ENCODE measurements at regions not wholly inside any gene's neighbourhood (a gene's known extent, or its start where the extent isn't known, plus 50 kb on each side); places are given as distances from the start of the nearest gene placed in this dataset.

GRCh38 chr9:87067426-87067825 lies 120.1 kb upstream of the GAS1 start:
- POLR2A ChIA-PET, result no interaction called here
- Histone ChIP-seq H3K9me3 (ENCODE audit: control insufficient read depth, insufficient read depth, low read length) (no peaks in the 10 kb centered on the region), H3K4me3 (ENCODE audit: low read depth, low read length) (no peak overlapping the region), H3K27ac (ENCODE audit: low read depth, low read length) (no peak overlapping the region), H3K27me3 (ENCODE audit: control insufficient read depth, insufficient read depth, low read length) (no peaks in the 10 kb centered on the region)
- DNase-seq (ENCODE audit: low read depth, low spot score), result no peak
- CTCF ChIA-PET, result no interaction called here
- TF ChIP-seq, protein P1, sequence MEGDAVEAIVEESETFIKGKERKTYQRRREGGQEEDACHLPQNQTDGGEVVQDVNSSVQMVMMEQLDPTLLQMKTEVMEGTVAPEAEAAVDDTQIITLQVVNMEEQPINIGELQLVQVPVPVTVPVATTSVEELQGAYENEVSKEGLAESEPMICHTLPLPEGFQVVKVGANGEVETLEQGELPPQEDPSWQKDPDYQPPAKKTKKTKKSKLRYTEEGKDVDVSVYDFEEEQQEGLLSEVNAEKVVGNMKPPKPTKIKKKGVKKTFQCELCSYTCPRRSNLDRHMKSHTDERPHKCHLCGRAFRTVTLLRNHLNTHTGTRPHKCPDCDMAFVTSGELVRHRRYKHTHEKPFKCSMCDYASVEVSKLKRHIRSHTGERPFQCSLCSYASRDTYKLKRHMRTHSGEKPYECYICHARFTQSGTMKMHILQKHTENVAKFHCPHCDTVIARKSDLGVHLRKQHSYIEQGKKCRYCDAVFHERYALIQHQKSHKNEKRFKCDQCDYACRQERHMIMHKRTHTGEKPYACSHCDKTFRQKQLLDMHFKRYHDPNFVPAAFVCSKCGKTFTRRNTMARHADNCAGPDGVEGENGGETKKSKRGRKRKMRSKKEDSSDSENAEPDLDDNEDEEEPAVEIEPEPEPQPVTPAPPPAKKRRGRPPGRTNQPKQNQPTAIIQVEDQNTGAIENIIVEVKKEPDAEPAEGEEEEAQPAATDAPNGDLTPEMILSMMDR (IDR thresholded peaks at IDR 0.05; ENCODE audit: low read depth, low read length), result no peak

GRCh38 chr9:87068177-87068840 lies 121.0 kb upstream of the GAS1 start:
- POLR2A ChIA-PET, result no interaction called here
- DNase-seq (ENCODE audit: low read depth, low spot score), result no peak
- Histone ChIP-seq H3K4me3 (ENCODE audit: low read depth, low read length) (no peak overlapping the region), H3K27me3 (ENCODE audit: control insufficient read depth, insufficient read depth, low read length) (no peaks in the 10 kb centered on the region), H3K27ac (ENCODE audit: low read depth, low read length) (no peak overlapping the region), H3K9me3 (ENCODE audit: control insufficient read depth, insufficient read depth, low read length) (no peaks in the 10 kb centered on the region; the same call in 1 of the 2 replicates)
- TF ChIP-seq, protein P1 (IDR thresholded peaks at IDR 0.05; ENCODE audit: low read depth, low read length), result no peak
- CTCF ChIA-PET, result no interaction called here

DNA sequence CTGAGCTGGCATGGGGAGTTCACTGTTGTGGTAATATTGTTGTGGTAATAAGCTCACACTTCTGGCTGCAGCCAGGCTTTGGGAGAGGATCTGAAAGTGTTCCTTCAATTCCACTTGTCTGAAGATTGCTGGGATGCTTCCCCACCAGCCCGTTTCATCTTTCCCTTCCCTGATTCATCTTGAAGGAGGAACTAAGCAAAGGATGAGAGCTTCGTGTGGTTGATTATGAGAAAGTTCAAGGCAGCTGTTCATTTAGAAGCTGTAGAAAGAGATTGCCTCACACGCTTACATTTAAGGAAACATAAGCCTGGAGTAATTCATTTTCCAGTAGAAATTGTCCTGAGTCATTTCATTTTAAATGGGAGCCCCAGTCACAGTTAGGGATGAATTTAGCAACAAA lies 122.4 kb upstream of the GAS1 start:
- ChIA-PET CTCF (no interaction called here), POLR2A (no interaction called here)
- no peak overlapping the region for H3K27ac ChIP-seq (ENCODE audit: low read depth, low read length)
- no peaks in the 10 kb centered on the region; the same call in 1 of the 2 replicates for H3K9me3 ChIP-seq (ENCODE audit: control insufficient read depth, insufficient read depth, low read length)
- H3K27me3 ChIP-seq (ENCODE audit: control insufficient read depth, insufficient read depth, low read length), result no peaks in the 10 kb centered on the region
- DNase-seq (ENCODE audit: low read depth, low spot score), result no peak
- H3K4me3 ChIP-seq (ENCODE audit: low read depth, low read length), result no peak overlapping the region
- TF ChIP-seq, protein P1 (IDR thresholded peaks at IDR 0.05; ENCODE audit: low read depth, low read length), result no peak

GRCh38 chr9:87070336-87070735 lies 123.0 kb upstream of the GAS1 start:
- Histone ChIP-seq H3K27me3 (ENCODE audit: control insufficient read depth, insufficient read depth, low read length) (no peaks in the 10 kb centered on the region), H3K4me3 (ENCODE audit: low read depth, low read length) (no peak overlapping the region), H3K9me3 (ENCODE audit: control insufficient read depth, insufficient read depth, low read length) (no peaks in the 10 kb centered on the region; the same call in 1 of the 2 replicates), H3K27ac (ENCODE audit: low read depth, low read length) (no peak overlapping the region)
- CTCF ChIA-PET, result no interaction called here
- TF ChIP-seq, protein P1 (IDR thresholded peaks at IDR 0.05; ENCODE audit: low read depth, low read length), result no peak
- DNase-seq (ENCODE audit: low read depth, low spot score), result no peak
- POLR2A ChIA-PET, result no interaction called here

GRCh38 chr9:87071473-87071872 lies 124.2 kb upstream of the GAS1 start:
- ChIA-PET POLR2A (no interaction called here), CTCF (interaction anchor here (0.7 kb wide), 1 partner anchor 658 kb away, joined by 3 read pairs; no protein-coding TSS in a partner anchor)
- H3K27me3 ChIP-seq (ENCODE audit: control insufficient read depth, insufficient read depth, low read length), result no peaks in the 10 kb centered on the region
- H3K4me3 ChIP-seq (ENCODE audit: low read depth, low read length), result no peak overlapping the region
- no peaks in the 10 kb centered on the region; the same call in 1 of the 2 replicates for H3K9me3 ChIP-seq (ENCODE audit: control insufficient read depth, insufficient read depth, low read length)
- no peak overlapping the region for H3K27ac ChIP-seq (ENCODE audit: low read depth, low read length)
- TF ChIP-seq, protein P1 (IDR thresholded peaks at IDR 0.05; ENCODE audit: low read depth, low read length), result no peak
- DNase-seq (ENCODE audit: low read depth, low spot score), result no peak
